Left hindlimb (tissue), 1 donor: ENCODE measurements at regions not wholly inside any gene's neighbourhood (a gene's known extent, or its start where the extent isn't known, plus 50 kb on each side); places are given as distances from the start of the nearest gene placed in this dataset.
"Not testable (repeated sequence)": the region's sequence is repeated elsewhere in the genome, so short reads cannot be mapped to it uniquely, and the experiment has no call there.

Source experiments
- DNase-seq: peaks from one replicate; pipeline ENCODE4 v3.0.0-alpha.2; 2018

GRCh38 chr9:106451223-106451622, 411.7 kb upstream of the ZNF462 start:
- DNase-seq: no peak

GRCh38 chr9:106456581-106456980, 406.4 kb upstream of the ZNF462 start:
- DNase-seq: no peak

DNA sequence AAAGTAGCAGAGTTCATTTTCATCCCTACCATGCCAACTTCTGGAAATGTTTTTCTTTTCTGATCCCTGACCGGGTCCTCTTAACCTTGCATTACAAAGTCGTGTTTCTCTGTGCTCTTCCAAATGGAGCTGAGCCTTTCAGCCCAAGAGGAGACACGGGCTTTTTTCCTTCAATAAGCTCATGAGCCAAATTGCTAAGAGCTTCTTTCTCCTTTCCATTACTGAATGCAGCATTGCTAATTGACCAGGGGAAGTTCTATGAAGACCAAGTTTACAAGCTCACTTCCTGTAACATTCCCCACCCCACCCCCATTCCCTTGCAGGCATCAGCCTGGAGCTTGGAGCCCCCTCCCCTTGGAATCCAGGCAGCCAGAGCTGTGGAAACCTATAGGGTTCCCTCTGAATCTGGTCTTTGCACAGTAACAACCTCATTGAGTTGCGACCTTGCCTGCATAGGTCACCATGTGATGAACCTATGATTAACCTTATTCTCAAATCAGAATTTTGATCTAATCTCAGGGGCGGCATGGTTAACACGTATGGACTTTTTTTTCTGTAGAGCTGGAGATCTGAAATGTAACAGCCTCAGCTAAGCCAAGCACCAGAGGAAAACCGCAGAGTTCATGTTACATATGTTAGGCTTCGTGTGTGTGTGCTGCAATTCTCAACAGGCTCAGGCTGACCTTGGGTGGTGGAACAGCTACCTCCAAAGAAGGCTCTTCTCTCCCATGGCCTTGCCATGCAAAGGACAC, 395.7 kb upstream of the ZNF462 start:
- DNase-seq: peak; percentile 29

DNA sequence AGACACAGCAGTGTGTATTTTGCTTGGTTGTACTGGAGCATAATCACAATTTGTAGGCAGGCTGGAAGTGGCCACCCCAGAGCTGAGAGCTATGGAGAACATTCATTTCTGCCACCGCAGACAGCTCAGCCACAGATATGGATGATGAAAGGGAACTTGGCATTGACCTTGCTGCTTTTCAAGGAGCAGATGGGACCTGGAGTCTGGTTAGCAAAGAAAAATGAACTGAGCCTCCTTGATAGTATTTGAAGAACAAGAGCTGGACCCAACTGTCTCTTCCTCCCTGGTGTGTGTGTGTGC, 395.2 kb upstream of the ZNF462 start:
- no peak for DNase-seq

DNA sequence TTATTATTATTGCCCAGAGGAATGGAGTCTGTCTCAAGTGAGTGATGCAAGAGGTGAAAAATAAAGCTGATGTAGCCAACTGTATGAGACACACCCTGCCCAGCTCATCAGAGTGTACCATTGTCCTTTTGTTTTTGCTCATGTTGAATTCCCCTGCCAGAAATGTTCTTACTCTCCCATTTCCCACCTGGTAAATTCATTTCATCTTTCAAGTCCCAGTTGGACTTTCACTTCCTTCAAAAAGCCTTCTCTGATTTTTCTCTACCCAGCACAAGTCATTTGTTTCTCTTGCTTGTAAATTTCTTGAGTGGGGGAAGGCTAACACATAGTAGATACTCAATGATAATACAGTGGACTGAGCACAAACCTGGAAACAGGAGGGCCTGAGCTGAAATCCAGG, 394.5 kb upstream of the ZNF462 start:
- no peak for DNase-seq

DNA sequence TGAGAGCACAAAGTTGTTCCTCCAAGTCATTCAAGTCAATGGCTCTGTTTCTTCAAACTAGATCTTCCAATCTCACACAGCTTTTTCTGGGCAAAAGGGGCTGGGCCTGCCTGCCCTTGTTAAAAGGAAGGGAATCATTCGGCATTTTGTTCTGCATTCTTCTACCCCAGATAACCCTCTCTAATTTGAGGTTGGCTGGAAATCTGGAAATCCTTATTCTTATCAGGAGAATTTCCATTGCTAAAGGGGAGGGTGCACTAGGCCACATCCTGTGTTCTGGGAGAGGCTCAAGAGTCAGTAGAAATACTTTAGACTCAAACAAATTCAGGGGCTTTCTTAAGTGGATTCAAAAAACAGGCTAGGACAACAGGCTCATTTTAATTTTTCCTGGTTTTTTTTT, 384.7 kb upstream of the ZNF462 start:
- no peak for DNase-seq

GRCh38 chr9:106478727-106479126, 384.2 kb upstream of the ZNF462 start:
- no peak for DNase-seq

- DNase-seq: no peak
These were observed 383.3 kb upstream of the ZNF462 start for GRCh38 chr9:106479679-106480078.

- DNase-seq: no peak
These were observed 381.9 kb upstream of the ZNF462 start for GRCh38 chr9:106481013-106481609.

DNA sequence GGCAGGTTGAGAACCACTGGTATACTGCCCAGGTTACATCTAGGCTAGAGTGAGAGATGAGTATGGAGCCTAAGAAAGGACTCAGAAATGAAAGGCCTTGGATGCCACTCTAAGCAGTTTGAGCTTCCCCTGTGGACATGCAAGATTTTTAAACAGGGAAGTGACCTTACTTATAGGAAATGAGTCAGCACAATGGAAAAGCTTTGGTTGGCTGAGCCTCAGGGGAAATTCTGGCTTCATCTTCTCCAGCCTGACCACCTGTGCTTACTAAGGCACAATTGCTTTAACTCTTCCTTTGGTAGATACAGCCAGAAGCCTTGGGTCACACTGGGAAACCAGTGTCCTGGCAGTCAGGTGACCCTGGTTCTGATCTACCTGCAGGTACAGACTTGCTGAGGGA, 380.2 kb upstream of the ZNF462 start:
- DNase-seq: no peak

- DNase-seq: no peak
These were observed 376.3 kb upstream of the ZNF462 start for GRCh38 chr9:106486685-106487084.

- DNase-seq: no peak
These were observed 375.7 kb upstream of the ZNF462 start for GRCh38 chr9:106487266-106487665.

DNA sequence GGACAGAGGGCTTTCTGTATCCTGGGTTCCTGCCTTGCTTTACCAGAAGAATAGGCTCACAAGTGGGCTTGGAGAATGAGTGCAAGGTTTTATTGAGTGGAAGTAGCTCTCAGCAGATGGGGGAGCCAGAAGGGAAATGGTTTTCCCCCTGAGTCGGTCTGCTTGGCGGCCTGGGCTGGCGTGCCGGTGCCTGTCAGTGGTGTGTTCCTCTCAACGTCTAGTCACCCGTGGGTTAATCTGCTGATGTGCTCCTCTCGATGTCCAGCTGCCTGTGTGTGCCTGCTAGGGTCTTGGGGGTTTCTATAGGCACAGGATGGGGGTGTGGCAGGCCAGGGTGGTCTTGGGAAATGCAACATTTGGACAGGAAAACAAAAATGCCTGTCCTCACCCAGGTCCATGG, 370.8 kb upstream of the ZNF462 start:
- DNase-seq: not testable (repeated sequence)

- DNase-seq: no peak
These were observed 362.8 kb upstream of the ZNF462 start for GRCh38 chr9:106500171-106500570.

- DNase-seq: not testable (repeated sequence)
These were observed 361.8 kb upstream of the ZNF462 start for GRCh38 chr9:106501210-106501609.

- no peak for DNase-seq
These were observed 360.0 kb upstream of the ZNF462 start for GRCh38 chr9:106502930-106503329.

DNA sequence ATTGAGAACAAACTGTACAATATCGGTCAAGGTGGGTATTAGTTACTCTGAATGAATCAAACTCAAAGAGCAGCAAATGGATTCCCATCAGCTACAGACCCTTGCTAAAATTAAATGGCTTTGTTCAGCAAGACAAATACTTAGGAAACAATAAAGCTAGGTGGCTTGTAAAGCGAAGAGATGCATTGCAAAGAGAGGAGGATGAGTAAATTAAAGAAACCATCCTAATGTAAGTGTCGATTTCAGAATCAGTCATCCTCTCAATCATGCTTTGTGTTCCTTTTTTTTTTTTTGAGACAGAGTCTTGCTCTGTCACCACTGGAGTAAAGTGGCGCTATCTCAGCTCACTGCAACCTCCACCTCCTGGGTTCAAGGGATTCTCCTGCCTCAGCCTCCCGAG, 359.2 kb upstream of the ZNF462 start:
- no peak for DNase-seq

DNA sequence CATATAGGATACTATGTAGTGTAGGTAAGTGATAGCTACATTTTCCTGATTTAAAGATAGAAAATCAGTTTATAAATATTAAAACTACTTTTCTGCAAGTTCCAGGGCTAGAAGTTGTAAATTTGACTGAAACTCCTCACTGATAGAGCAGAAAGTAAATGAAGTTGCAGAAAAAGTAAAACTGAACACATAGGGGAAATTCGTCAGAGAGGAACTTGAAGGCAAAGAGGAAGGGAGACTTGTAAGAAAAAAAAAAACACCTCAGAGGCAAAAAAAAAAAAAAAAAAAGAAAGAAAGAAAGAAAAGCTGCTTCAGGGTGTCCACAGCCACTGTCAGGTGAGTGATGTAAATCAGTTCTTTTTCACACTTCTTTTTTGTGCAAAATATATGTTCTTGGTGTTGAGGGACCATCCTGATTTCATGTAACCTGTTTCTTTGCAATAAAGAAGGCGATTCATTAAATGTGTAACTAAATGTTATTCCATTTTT, 336.2 kb upstream of the ZNF462 start:
- DNase-seq: no peak

DNA sequence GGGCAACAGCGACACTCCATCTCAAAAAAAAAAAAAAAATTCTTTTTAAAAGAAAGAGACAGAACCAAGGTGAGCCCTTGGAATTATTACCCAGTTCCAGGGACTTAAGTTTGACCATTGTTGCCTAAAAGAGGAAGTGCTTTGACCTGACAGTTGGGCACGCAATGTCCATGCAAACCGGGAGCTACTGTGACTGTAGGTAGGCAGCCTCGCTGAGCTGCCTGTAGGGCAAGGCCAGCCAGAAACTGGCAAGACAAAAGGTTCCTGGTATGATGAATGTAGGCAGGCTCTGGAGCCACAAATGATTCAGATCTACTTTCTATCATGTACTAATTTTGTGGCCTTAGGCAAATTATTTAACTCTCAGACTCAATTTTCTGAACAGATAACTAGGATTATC, 334.8 kb upstream of the ZNF462 start:
- no peak for DNase-seq

DNA sequence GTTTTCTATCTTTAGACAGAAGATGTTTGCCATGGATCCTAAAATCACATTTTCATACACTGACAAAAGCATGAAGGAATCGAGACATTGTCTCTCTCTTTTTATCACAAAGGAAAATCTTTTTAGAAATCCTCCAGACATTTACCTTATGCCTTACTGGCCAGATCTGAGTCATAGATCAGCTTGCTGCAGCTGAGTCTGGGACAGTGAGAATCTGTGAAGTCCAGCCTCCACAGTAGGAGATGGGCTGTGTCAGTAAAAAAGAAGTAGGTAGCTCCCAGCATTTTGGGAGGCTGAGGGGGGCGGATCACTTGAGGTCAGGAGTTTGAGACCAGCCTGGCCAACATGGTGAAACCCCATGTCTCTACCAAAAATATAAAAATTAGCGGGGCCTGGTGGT, 333.4 kb upstream of the ZNF462 start:
- no peak for DNase-seq

- DNase-seq: no peak
These were observed 331.5 kb upstream of the ZNF462 start for GRCh38 chr9:106531491-106531890.

GRCh38 chr9:106532306-106533015, 330.5 kb upstream of the ZNF462 start:
- DNase-seq: no peak

- no peak for DNase-seq
These were observed 328.2 kb upstream of the ZNF462 start for GRCh38 chr9:106534800-106535199.

GRCh38 chr9:106535439-106535838, 327.5 kb upstream of the ZNF462 start:
- no peak for DNase-seq
